Astrocyte (in vitro differentiated cells and primary cell): ENCODE measurements at regions not wholly inside any gene's neighbourhood (a gene's known extent, or its start where the extent isn't known, plus 50 kb on each side); places are given as distances from the start of the nearest gene placed in this dataset.

Experiments
- EZH2 ChIP-seq: IDR thresholded peaks from 2 replicates; pipeline ENCODE4 v1.6.1; 2012; ENCODE audit warnings: mild to moderate bottlenecking, low read length, inconsistent platforms; ENCODE audit not compliant: insufficient read depth
- TF ChIP-seq, protein P1 (sequence below): IDR thresholded peaks from 2 replicates; pipeline ENCODE4 v1.5.1; 2011; ENCODE audit warnings: low read depth, mild to moderate bottlenecking, inconsistent platforms, low read length, moderate library complexity; ENCODE audit not compliant: insufficient read depth

DNA sequence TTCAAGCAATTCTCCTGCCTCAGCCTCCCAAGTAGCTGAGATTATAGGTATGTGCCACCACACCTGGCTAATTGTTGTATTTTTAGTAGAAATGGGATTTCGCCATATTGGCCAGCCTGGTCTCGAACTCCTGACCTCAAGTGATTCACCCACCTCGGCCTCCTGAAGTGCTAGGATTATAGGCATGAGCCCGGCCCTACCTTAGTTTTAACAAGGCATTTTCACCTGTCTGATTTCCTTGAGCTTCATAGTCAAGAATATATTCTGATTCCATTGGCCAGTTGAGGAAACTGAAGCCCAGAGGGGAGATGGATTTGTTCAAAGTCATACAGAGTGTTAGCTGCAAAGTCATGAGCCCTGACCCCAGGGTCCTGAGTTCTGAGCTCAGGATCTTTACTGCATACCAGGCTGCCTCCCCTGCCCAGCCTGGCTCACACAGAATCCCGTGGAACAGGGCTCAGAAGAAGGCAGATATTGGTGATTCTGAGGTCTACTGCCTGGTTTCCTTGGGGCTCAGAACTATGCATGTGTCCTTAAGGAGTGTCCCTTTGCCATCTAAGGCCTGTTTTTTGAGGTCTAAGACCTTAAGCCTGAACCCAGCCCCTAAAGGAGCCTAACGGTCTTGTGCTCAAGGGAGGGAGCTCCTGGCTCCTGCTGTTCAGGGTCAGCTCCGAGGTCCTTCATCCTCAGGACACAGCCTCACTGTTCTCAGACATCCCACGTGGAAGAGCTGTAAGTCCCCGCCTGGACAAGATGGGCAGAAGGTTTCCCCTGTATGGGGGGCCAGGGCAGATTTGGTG is 134.4 kb downstream of the SMAD6 start:
- TF ChIP-seq, protein P1, sequence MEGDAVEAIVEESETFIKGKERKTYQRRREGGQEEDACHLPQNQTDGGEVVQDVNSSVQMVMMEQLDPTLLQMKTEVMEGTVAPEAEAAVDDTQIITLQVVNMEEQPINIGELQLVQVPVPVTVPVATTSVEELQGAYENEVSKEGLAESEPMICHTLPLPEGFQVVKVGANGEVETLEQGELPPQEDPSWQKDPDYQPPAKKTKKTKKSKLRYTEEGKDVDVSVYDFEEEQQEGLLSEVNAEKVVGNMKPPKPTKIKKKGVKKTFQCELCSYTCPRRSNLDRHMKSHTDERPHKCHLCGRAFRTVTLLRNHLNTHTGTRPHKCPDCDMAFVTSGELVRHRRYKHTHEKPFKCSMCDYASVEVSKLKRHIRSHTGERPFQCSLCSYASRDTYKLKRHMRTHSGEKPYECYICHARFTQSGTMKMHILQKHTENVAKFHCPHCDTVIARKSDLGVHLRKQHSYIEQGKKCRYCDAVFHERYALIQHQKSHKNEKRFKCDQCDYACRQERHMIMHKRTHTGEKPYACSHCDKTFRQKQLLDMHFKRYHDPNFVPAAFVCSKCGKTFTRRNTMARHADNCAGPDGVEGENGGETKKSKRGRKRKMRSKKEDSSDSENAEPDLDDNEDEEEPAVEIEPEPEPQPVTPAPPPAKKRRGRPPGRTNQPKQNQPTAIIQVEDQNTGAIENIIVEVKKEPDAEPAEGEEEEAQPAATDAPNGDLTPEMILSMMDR: no peak
- TF ChIP-seq EZH2: no peak
